HG02571 (cell line): ENCODE measurements at regions not wholly inside any gene's neighbourhood (a gene's known extent, or its start where the extent isn't known, plus 50 kb on each side); places are given as distances from the start of the nearest gene placed in this dataset.
"Not testable (repeated sequence)": the region's sequence is repeated elsewhere in the genome, so short reads cannot be mapped to it uniquely, and the experiment has no call there.

Source experiments
- ATAC-seq: cut with Tn5 transposase; IDR thresholded peaks from one replicate; pipeline ENCODE4 v1.9.1; 2021; ENCODE audit warnings: mild to moderate bottlenecking, moderate library complexity; ENCODE audit not compliant: unreplicated experiment

DNA sequence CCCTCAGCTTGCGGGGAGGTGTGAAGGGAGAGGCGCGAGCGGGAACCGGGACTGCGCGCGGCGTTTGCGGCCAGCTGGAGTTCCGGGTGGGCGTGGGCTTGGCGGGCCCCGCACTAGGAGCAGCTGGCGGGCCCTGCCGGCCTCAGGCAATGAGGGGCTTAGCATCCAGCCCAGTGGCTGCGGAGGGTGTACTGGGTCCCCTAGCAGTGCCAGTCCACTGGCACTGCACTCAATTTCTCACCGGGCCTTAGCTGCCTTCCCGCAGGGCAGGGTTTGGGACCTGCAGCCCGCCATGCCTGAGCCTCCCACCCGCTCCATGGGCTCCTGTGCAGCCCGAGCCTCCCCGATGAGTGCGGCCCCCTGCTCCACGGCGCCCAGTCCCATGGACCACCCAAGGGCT is 163.5 kb upstream of the PTCH1 start:
- not testable (repeated sequence) for ATAC-seq

DNA sequence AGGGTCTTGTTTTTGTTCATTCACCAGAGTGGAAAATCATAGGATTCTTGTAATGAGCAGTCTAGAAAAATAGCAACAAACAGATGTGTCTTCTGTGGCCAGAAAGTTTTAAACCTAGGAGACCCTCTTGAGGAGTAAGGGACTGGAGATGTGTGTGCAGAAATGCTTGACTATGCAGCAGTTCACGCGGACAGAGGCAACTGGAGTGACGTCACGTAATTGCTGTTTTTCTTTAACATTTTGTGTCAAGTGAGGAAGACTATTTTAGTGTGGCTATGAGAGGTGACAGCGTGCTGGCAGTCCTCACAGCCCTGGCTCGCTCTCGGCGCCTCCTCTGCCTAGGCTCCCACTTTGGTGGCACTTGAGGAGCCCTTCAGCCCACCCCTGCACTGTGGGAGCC is 163.1 kb upstream of the PTCH1 start:
- ATAC-seq, result no peak

DNA sequence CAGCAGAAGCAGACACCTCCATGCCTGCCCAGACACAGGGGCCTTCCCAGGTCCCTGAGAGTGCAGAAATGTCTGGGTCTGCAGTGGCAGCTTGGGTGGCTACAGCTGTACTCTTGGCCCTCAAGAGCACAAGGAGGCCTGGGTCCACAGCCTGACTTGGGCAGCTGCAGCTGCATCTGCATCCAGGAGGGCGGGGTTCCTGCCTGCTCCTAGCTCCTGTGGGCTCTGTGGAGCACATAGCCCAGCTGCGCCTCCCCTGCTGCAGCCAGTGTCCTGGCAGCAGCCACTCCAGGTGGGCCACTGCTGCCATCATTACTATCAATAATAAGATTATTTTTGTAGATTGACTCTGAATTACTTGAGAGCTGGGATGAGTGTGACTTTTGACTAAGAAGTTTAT is 162.0 kb upstream of the PTCH1 start:
- no peak for ATAC-seq

DNA sequence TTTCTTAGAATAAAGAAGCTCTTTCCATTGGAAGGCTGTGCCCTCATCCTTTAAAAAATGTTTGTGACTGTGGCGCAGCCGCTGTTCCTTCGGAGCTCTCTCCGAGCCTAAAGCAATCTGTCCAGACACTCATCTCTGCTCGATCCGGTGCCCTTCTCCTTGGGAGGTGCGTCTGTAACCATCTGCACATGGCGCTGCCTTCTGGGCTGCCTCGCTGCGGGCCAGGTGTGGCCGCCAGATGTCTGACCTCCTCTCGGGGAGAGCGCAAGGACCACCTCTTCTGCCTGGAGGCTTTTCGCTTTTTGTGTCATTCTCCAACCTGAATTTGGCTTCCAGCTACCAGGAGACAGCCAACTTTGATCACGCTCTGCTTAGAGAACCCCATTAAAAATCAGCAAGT is 153.4 kb upstream of the PTCH1 start:
- ATAC-seq, result no peak

DNA sequence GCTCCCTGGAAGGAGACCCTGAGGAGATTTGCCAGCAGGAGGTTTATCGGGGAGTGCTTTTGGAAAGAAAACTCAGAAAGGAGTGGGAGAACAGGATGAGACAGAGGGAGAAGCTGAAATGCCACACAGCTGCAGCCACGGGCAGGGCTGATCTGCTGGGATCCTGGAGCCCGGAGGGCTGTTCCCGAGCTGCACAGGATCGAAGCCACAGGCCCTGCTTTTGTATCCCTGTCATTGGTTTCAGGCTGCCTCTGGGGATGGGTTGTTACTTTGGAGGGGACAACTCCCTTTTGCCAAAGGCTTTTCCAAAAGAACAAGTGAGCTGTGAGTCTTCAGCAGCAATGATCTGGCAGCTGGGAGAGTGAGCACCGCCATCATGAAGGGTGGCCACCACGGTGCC is 152.5 kb upstream of the PTCH1 start:
- no peak for ATAC-seq

DNA sequence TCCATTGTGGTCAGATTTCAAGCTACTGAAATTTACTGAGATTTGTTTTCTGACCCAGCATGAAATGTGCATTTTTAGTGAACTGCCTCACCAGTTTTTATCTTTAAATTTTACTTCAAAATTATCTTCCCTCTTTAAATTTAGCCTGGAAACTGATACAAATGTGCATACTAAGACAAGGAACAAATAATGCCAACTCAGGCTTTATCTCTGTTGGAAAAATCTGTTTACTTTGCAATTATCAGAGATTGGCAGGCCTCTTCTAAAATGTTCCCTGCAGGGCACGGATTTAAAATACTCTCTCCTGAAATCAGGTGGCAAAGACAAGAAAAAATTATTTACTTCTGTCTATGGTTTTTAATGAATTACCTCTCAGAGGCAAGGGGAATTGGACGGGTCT is 151.0 kb upstream of the PTCH1 start:
- ATAC-seq, result no peak

DNA sequence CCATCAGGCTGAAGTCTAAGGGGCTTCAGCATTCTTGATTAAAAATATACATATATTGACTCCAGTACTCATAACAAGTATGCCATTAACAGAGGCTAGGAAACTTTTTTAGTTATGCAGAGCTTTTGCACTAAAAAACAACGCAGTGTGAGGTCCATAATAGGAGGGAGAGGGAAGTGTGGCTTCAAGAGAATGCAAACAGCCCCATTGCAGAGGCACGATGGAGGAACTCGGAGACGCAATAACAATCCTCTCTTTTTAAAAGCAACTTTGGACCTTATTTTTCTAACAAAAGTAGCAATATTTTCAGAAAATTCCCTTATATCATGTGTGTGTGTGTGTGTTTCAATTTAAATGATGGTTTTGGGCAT is 150.0 kb upstream of the PTCH1 start:
- no peak for ATAC-seq

DNA sequence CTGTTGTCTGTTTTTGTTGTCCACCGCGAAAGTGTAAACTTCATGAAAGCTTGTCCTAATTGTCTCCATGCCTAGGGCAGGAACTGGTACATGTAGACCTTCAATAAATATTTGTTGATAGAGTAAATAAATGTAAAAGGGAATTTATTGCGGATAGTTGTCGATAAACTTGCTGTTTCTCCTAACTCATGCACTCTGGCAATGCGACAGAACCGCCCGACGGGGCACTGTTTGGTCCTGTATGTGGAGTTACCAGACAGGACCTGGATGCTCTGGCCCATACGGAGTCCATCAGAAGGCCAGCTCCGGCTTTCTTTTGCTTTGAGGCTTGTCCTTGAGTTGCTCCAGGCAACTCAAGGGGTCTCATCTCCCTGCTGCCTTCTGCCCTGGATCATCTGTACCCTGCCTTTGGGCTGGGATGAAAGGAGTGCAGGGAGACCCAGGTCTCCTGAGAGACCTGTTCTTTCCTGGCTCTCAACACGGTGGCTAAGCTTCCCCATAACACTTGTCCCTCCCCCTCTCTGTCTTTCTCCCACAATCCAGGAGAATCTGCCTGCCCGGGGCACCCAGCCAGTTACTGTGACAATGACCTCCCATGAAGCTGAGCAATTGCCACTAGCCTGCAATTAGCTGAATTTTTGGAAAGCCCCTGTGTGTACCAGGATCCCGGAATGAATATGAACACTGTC is 149.5 kb upstream of the PTCH1 start:
- no peak for ATAC-seq

DNA sequence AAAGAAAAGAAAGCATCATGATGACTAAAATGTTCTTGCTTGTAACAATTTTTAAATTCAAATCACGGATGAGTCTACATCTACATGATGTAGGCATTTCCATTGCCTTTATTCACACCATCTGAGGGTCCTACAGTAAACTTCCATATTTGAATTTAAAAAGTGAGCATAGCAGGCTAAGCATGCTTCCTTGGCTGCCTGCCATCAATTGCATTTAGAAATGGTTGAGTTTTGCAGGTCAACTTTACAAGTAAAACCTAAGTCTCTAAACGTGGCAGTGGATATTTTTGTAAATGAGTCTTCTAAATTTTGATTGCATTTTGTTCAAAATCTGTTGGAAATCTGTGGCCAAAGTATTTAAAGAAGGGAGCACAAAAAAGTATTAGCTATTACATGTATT is 136.5 kb upstream of the PTCH1 start:
- no peak for ATAC-seq

DNA sequence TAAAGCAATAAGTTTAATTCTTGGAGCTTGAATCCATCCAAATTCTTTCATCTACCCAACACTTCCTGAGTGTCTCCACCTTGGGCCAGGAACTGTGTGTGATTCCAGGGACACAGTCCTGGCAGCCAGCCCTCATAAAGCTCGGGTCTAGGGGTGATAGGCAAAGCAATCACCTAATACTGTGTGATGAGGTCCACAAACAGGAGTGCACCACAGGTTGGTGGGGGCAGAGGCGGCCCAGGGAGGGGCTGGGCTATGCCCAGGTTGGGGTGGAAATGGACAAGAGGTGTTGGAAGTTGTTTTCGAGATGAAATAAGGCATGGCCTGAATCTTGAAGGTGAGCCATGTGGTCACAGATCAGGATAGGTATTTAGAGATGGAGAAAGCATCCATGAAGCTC is 133.9 kb upstream of the PTCH1 start:
- no peak for ATAC-seq

DNA sequence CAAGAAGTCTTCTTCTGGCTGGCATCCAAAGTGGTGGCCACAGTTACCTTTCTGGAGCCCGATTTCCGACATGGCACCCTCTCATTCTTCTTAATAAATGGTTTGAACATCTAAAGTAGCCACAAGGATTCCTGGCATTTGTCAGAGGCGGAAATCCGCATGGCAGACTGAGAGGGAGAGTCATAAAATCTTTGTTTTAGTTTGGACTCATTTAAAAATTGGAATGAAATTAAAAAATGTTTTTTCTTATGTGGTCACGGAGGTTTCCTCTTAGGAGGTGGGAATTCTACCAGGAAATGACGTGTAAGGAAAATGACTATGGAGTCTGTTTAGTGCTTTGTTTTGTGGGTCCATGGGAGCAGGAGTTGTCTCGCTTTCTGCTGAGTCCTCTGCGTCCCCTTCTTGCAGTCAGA is 133.0 kb upstream of the PTCH1 start:
- no peak for ATAC-seq

DNA sequence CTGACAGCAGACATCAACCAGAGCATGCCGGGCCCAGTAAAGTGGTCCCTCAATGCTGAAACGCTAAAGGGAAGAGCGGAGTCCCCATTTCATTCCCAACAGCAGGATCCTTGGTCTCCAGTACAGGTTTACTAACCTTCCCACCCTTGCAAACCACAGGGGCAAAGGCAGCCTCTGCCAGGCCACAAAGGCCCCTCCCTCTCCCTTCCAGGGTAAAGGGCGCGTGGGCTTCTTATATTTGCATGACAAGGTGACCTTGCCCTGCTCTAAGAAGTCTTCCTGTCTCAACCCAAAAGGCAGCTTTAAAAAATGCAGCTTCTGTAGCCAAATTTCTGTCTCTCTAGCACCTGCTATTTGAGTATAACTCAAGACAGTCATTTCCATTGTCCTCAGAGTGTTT is 131.5 kb upstream of the PTCH1 start:
- no peak for ATAC-seq

DNA sequence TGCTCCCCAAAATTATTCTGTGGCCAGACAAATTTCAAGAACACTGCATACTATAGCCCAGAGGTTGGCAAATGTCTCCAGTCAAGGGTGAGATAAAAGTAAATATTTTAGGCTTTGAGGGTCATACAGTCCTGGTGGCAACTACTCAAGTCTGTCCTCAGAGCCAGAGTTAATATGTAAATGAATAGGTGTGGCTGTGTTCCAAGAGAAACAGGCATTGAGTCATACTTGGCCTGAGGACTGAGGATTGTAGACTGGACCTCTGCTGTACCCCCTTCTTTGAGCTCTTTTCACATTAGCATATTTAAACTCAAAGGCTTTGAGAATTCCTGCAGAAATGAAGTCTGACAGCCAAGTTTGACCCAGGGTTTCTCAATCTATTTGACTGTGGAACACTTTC is 129.2 kb upstream of the PTCH1 start:
- ATAC-seq, result no peak

DNA sequence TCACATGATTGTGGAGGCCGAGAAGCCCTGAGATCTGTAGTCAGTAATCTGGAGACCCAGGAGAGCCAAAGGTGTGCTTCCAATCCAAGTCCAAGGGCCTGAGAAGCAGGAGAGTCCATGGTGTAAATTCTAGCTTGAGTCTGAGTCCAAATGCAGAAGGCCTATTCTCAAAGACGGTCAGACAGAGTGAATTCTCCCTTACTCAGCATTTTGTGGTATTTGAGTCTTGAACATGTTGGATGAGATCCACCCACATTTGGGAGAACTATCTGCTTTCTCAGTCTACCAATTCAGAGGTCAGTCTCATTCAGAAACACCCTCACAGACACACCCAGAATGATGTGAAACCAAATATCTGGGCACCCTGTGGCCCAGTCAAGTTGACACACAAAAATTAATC is 128.8 kb upstream of the PTCH1 start:
- ATAC-seq, result no peak

DNA sequence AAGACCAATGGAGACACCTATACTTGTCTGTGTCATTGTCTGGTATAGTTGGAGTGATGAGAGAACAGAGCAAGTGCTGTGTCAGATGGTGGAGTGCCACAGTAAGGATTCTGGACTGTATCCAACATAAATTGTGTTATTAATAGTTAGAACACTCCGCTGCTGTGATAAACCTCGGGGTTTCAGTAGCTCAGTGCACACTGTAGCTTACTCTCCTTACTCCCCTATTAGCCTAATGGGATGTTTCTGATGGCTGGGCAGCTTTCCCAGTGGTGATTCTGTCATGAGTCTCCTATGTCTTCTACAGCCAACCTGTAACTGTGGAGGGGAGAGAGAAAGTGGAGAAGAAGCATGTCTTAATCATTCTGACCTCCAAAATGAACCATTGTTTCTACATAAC is 127.6 kb upstream of the PTCH1 start:
- ATAC-seq, result no peak

DNA sequence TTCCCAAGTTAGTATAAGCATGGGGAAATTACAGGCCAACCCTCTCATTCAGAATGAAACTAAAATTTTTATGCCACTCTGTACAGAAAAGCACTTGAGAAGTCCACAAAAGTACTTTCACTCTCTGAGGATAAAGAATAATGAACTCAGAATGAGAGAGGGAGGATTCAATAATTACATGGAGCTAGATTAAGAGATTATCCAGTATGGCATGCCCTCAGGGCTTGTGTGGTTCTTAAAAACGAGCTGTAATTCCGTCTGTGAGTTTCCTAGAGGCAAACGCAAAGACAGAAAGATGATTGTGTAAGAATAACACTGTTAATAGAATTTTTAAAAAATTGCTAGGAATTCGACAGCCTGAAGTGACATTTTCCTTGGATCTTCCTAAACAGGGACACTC is 126.8 kb upstream of the PTCH1 start:
- ATAC-seq, result no peak

DNA sequence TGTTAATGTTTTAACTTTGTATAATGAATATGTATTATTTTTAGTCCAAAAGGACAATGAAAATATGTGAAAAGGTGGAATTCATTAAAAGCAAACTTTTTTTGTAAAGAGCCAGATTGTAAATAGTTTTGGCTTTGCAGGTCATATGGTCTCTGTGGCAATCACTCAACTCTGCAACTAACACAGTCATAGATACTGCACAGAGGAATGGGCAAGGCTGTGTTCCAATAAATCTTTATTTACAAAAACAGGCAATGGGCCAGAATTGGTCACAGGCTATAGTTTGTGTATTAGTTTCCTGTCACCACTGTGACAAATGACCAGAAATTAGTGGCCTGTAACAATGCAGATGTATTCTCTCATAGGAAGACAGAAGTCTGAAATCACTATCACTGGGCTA is 125.4 kb upstream of the PTCH1 start:
- ATAC-seq, result no peak

DNA sequence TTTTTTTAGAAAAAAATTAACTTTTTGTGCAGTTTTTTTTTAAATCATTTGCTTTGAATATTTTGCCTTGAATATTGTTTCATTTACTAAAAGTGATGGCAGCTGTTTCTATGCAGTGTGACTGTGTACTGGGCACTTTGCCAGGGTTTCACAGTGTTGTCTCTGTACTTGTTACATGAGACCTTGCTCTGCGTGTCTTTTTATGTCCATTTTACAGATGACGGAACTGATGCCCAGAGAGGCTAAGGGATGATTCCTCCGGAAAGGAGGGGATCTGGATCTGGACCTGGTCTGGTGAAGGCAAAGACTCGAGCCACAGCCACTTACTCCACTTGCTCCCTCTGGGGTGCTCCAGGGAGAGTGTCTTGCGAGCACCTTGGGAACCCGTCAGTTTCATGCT is 124.8 kb upstream of the PTCH1 start:
- no peak for ATAC-seq

DNA sequence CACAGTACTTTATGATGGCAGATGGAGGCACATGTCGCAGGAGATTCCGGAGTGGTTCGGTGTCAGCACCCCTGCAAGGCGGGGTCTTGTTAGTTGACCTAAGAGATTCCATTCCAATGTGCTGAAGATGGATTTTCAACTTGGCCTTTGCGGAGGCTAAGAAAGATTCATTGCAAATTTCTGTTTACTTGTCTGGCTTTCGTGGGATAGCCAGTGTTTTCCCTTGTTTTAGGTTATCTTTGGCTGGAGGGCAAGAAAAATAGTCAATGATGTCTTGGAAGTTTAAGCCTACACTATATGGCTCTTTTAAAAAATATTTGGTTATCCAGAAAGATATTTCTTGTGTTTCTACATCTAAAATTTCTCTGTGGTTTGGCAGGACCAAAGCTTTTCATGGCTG is 123.6 kb upstream of the PTCH1 start:
- no peak for ATAC-seq

DNA sequence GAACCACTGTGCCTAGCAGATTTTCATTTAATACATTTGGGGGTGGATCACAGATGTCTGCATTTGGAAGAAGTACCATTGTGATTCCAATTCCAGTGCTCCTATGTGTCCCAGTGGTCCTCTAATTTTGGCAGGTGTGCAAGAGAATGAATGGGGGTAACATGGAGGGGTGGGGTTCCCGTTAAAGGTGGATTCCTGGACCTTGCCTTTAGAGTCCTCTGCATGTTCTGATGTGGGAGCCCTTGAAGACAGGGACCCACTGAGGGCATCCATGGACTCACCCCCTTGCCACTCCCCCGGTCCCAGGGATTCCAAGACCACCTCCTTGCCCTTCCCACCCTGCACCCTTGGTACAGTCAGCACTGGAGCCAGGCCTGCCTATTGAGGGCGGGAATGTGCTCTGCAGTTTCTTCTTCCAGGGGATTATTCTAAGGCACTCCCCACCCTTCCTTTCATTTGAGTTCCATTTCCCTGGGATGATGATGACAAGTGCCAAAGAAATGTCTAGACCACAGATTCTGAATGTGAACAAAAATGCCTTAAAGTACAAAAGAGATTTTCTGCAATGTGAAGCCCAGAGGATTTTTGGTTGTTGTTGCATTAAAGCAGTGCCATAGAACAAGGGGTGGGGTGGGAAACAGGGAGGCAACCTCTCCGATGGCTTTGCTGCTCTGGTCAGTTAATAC is 119.4 kb upstream of the PTCH1 start:
- no peak for ATAC-seq

DNA sequence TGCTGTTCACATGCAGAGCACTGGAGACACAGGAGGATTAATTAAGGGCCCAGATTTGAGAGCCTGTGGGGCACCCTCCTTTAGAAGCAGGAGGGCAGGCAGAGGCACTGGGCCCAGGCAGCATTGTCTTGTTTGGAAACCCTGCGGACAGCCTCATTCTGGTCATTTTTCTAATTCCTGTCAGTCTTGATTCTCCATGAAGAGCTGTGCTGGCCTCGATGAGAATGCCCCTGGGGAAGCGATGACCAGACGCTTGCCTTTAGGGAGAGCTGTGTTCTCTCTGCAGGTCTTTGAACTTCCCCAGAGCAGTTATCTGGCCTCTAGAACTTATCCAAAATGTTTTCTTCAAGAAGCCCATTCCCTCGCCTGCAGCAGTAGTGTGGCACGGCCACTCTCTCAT is 117.8 kb upstream of the PTCH1 start:
- ATAC-seq, result no peak

DNA sequence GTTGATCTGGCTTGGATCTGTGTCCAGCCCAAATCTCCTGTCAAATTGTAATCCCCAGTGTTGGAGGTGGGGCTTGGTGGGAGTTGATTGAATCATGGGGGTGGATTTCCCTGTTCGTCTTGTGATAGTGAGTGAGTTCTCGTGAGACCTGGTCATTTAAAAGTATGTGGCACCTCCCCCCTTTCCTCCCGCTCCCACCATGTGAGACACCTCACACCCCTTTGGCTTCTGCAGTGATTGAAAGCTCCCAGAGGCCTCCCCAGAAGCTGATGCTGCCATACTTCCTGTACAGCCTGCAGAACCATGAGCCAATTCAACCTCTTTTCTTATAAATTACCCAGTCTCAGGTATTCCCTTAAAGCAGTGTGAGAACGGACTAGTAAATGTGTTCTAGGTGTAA is 117.3 kb upstream of the PTCH1 start:
- ATAC-seq, result no peak

DNA sequence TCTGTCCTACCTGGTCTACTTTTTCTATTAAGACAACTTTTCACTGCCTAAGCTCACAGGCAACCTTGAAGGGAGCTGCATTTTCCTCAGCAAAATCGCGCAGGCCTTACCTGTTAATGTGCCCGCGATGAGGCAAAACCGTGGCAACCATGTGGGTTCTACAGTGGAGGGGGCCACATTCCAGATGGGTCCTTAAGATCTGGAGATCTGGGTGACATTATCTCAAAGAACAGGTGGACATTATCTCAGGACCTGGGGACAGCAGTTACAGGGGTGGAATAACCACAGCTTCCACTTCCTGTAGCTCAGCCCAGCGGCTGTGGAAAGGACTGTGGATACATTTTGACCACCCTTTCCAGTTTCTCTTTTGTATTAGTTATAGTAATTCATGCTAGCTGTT is 112.8 kb upstream of the PTCH1 start:
- no peak for ATAC-seq
